ACC112 (cell line): ENCODE measurements at regions not wholly inside any gene's neighbourhood (a gene's known extent, or its start where the extent isn't known, plus 50 kb on each side); places are given as distances from the start of the nearest gene placed in this dataset.
"Not testable (repeated sequence)": the region's sequence is repeated elsewhere in the genome, so short reads cannot be mapped to it uniquely, and the experiment has no call there.

Experiments
- H2AFZ ChIP-seq: fragments of 200-600 bp; sonication (generic); one replicate; pipeline ENCODE4 v1.6.0; 2017; ENCODE audit warnings: antibody characterized with exemption, low read length; ENCODE audit not compliant: unreplicated experiment
- H3K27ac ChIP-seq: fragments of 200-600 bp; sonication (generic); 2 replicates; pipeline ENCODE4 v1.5.1; 2014; ENCODE audit warnings: low read depth, mild to moderate bottlenecking, antibody characterized with exemption, low read length, moderate library complexity
- H3K27me3 ChIP-seq: fragments of 200-600 bp; sonication (generic); 2 replicates; pipeline ENCODE4 v1.6.1; 2014; ENCODE audit warnings: mild to moderate bottlenecking, antibody characterized with exemption, low read length, moderate library complexity, mixed read lengths; ENCODE audit not compliant: insufficient read depth
- H3K36me3 ChIP-seq: fragments of 200-600 bp; sonication (generic); 2 replicates; pipeline ENCODE4 v1.6.1; 2016; ENCODE audit warnings: mild to moderate bottlenecking, antibody characterized with exemption, low read length, moderate library complexity, mixed read lengths; ENCODE audit not compliant: insufficient read depth
- H3K4me1 ChIP-seq: fragments of 200-600 bp; sonication (generic); one replicate; pipeline ENCODE4 v1.6.1; 2016; ENCODE audit warnings: low read length, mixed read lengths; ENCODE audit not compliant: insufficient read depth, unreplicated experiment, control insufficient read depth
- H3K4me3 ChIP-seq: fragments of 200-600 bp; sonication (generic); 2 replicates; pipeline ENCODE4 v1.5.1; 2014; ENCODE audit warnings: mild to moderate bottlenecking, low read depth, low read length
- H3K79me2 ChIP-seq: fragments of 200-600 bp; sonication (generic); one replicate; pipeline ENCODE4 v1.6.0; 2016; ENCODE audit warnings: low read length; ENCODE audit not compliant: control insufficient read depth, unreplicated experiment, insufficient read depth

DNA sequence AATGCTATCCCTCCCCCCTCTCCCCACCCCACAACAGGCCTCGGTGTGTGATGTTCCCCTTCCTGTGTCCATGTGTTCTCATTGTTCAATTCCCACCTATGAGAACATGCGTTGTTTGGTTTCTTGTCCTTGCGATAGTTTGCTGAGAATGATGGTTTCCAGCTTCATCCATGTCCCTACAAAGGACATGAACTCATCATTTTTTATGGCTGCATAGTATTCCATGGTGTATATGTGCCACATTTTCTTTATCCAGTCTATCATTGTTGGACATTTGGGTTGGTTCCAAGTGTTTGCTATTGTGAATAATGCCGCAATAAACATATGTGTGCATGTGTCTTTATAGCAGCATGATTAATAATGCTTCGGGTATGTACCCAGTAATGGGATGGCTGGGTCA lies 1156.1 kb downstream of the NAALADL2 start:
- H3K27me3 ChIP-seq, H3K4me3 ChIP-seq, H3K4me1 ChIP-seq, H3K27ac ChIP-seq, H2AFZ ChIP-seq, H3K36me3 ChIP-seq, H3K79me2 ChIP-seq: not testable (repeated sequence)

DNA sequence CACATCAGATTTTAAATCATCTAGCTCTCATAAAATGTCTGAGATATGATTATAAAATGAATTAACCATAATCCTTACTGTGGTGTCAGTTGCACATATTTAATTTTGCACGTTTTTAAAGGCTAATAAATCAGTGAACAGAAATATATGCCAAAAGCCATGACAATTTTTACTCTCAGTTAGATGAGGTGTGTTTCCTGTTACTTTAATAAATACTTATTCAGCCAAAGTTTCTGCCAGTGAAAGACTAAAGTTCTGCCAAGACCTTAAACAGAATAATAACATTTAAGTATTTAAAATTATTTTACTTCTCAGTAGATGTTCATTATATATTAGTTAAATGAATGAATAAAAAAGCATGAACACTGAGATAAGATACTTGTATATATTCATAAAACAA lies 1150.1 kb downstream of the NAALADL2 start:
- H3K27ac ChIP-seq: no peak overlapping the region
- no peaks in the 10 kb centered on the region for H3K79me2 ChIP-seq
- H3K27me3 ChIP-seq: no peaks in the 10 kb centered on the region
- H3K4me3 ChIP-seq: no peak overlapping the region
- no peak overlapping the region for H2AFZ ChIP-seq
- H3K36me3 ChIP-seq: no peaks in the 10 kb centered on the region
- H3K4me1 ChIP-seq: no peaks in the 10 kb centered on the region

DNA sequence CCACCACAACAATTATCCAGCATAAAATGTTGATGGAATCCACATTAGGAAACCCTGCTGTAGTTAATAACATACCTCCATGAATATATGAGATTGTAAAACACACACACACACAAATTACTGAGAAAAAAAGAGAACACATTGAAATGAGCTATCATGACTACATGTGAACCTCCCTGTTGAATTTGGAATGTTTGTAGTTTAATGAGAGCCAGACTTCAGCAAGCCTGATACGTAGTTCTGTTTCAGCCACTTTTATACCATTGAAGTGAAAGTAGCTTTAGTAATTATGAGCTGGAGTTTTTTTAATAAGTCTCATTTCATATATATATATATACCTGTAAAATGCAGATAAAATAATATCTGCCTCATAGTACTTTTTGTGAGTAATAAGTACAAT lies 1146.4 kb downstream of the NAALADL2 start:
- Histone ChIP-seq H3K27me3 (no peaks in the 10 kb centered on the region), H3K4me3 (peak overlapping the region; percentile 36; the same call in 1 of the 2 replicates), H3K79me2 (no peaks in the 10 kb centered on the region), H3K27ac (no peak overlapping the region), H2AFZ (no peak overlapping the region), H3K36me3 (no peaks in the 10 kb centered on the region), H3K4me1 (no peaks in the 10 kb centered on the region)

DNA sequence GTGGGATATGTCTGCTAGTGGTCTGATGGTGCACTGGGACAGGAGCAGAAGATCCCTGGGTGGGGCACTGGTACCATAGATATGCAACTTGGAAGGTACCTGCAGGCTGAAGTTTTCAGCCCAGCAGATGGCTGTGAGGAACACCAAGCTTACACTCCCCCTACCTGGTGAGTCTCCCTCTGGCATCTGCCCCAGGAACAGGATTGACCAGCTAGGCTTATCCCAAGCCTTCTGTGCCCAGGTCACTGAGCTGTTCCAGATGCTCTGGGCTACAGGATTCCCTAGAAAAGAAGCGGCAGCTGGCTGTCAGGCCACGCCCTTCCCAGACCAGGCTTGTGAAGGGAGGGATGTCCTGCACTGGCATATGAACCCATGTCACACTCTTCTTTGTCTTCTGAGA lies 1130.0 kb downstream of the NAALADL2 start:
- Histone ChIP-seq H3K27ac (no peak overlapping the region), H3K4me3 (no peak overlapping the region), H2AFZ (no peak overlapping the region), H3K79me2 (no peaks in the 10 kb centered on the region), H3K27me3 (no peaks in the 10 kb centered on the region), H3K36me3 (no peaks in the 10 kb centered on the region), H3K4me1 (no peaks in the 10 kb centered on the region)

DNA sequence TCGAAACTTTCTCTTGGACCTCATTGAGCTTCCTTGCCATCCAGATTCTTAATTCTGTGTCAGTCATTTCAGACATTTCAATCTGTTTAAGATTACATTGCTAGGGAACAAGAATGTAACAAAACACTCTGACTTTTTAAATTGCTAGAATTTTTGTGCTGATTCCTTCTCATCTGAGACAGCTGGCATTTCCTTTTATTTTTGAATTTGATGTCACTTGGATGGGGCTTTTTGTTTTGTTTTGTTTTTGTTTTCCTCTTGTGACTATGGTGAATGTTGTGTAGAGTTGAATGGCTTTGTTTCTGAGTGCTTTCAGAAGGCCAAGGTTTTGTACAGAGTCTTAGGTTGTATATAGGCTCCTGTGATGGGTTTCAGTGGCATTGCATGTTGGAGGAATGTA lies 1129.3 kb downstream of the NAALADL2 start:
- Histone ChIP-seq H3K27me3 (no peaks in the 10 kb centered on the region), H3K4me3 (no peak overlapping the region), H3K79me2 (no peaks in the 10 kb centered on the region), H2AFZ (no peak overlapping the region), H3K4me1 (no peaks in the 10 kb centered on the region), H3K36me3 (no peaks in the 10 kb centered on the region), H3K27ac (no peak overlapping the region)

DNA sequence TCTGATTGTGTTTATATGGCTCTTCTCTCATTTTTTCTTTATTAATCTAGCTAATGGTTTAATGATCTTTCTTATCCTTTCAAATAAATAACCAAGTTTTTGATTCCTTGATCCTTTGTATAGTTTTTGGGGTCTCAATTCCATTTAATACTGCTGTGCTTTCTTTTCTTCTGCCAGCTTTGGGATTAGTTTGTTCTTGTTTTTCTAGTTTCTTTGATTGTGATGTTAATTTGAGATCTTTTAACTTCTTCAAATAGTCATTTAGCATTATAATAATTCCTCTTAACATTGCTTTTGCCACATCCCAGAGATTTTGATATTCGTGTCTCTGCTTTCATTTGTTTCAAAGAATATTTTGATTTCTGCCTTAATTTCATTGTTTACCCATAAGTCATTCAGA lies 1126.6 kb downstream of the NAALADL2 start:
- Histone ChIP-seq H3K36me3 (no peaks in the 10 kb centered on the region), H3K79me2 (no peaks in the 10 kb centered on the region), H3K4me3 (no peak overlapping the region), H3K4me1 (no peaks in the 10 kb centered on the region), H3K27ac (no peak overlapping the region), H2AFZ (no peak overlapping the region), H3K27me3 (no peaks in the 10 kb centered on the region)

DNA sequence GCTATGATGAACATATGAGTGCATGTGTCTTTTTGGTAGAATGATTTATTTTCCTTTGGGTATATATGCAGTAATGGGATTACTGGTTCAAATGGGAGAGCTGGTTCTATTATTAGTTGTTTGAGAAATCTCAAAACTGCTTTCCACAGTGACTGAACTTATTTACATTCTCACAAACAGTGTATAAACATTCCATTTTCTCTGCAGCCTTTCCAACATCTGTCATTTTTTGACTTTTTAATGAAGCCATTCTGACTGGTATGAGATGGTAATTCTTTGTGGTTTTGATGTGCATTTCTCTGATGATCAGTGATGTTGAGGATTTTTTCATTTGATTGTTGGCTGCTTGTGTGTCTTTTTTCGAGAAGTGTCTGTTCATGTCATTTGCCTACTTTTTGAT lies 1124.2 kb downstream of the NAALADL2 start:
- Histone ChIP-seq H3K4me1 (no peaks in the 10 kb centered on the region), H3K27ac (no peak overlapping the region), H3K79me2 (no peaks in the 10 kb centered on the region), H3K36me3 (no peaks in the 10 kb centered on the region), H3K4me3 (no peak overlapping the region), H3K27me3 (no peaks in the 10 kb centered on the region), H2AFZ (no peak overlapping the region)

DNA sequence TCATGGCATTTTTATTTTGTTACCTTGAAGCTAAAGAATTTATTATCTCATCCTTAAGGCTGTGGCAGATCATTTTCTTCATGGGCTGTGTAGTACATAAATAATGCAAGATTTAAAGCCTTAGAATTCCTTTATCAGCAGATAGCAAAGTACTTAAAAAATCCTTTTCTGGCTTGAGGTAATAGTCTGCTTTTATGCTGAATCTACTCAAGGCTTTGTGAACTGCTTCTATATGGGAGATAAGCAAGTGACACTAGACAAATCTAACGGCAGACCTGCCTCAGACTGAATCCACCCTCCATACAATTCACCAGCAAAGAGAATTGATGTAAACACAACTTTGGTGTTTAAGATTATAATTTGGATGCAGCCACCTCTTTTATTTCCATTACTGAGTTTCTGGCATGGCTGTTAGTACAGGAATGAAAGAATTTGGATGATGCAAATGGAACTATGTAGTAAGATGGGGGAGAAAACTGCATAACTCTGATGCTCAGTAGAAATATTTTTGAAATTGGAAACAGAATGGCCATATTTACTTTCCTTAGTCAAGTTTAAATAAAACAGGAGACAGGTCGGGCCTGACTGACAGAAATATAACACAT lies 1121.5 kb downstream of the NAALADL2 start:
- H3K36me3 ChIP-seq: no peaks in the 10 kb centered on the region
- H3K79me2 ChIP-seq: no peaks in the 10 kb centered on the region
- no peaks in the 10 kb centered on the region for H3K4me1 ChIP-seq
- H3K27me3 ChIP-seq: no peaks in the 10 kb centered on the region
- no peak overlapping the region for H3K27ac ChIP-seq
- no peak overlapping the region for H3K4me3 ChIP-seq
- H2AFZ ChIP-seq: peak overlapping the region; percentile 16

DNA sequence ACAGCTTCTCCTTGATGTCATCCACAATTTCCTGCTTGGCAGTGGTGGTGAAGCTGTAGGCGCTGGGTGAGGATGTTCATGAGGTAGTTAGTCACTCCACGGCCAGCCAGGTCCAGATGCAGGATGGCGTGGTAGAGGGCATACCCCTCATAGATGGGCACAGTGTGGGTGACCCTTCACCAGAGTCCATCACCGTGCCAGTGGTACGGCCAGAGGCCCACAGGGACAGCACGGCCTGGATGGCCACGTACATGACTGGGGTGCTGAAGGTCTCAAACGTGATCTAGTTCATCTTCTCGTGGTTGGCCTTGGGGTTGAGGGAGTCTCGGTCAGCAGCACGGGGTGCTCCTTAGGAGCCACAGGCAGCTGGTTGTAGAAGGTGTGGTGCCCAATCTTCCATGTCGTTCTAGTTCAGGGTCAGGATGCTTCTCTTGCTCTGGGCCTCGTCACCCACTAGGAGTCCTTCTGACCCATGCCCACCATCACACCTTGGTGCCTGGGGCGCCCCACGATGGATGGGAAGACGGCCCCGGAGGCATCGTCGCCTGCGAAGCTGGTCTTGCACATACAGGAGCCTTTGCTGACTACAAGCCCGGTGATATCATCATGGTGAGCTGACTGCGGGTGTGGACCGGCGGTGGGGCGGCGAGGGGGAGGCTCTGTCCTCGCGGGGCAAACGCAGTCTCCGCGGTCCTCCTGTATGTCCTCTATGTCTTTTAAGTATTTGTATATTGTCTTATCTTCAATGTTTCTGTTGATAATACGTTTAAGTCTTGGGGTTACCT lies 1119.0 kb downstream of the NAALADL2 start:
- Histone ChIP-seq H3K79me2 (no peaks in the 10 kb centered on the region), H3K27me3 (no peaks in the 10 kb centered on the region), H3K27ac (no peak overlapping the region), H3K36me3 (no peaks in the 10 kb centered on the region), H3K4me3 (no peak overlapping the region), H2AFZ (no peak overlapping the region), H3K4me1 (no peaks in the 10 kb centered on the region)

DNA sequence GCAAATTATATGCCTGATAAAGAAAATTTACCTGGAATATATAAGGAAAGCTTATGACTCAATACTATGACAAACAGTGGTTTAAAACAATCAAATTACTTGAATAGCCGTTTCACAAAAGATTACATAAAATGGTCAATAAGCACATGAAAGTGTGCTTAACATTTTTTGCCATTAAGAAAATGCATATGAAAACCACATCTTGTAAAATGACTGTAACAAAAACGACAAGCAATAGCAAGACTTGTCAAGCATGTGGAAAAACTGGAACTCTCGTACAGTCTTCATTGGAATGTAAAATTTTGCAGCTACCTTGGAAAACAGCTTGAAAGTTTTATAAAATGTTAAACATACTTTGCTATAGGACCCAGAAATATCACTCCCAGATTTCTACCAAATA lies 1110.3 kb downstream of the NAALADL2 start:
- no peaks in the 10 kb centered on the region for H3K27me3 ChIP-seq
- H3K4me1 ChIP-seq: no peaks in the 10 kb centered on the region
- no peak overlapping the region for H2AFZ ChIP-seq
- no peaks in the 10 kb centered on the region for H3K36me3 ChIP-seq
- no peaks in the 10 kb centered on the region for H3K79me2 ChIP-seq
- H3K4me3 ChIP-seq: no peak overlapping the region
- H3K27ac ChIP-seq: no peak overlapping the region

DNA sequence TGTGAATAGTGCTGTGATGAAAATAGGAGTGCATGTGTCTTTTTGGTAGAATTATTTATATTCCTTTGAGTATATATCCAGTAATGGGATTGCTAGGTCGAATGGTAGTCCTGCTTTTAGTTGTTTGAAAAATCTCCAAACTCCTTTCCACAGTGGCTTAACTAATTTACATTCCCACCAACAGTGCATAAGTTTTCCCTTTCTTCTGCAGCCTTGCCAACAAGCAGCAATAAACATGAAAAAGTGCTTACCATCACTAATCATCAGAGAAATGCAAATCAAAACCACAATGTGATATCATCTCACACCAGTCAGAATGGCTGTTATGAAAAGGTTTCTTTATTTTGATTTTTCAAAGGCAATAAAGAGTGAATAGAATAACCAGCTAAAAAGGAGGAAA lies 1105.9 kb downstream of the NAALADL2 start:
- Histone ChIP-seq H3K4me3 (no peak overlapping the region), H2AFZ (no peak overlapping the region), H3K79me2 (no peaks in the 10 kb centered on the region), H3K27ac (no peak overlapping the region), H3K27me3 (no peaks in the 10 kb centered on the region), H3K36me3 (no peaks in the 10 kb centered on the region), H3K4me1 (no peaks in the 10 kb centered on the region)
